Hepatocyte (in vitro differentiated cells): ENCODE measurements at regions not wholly inside any gene's neighbourhood (a gene's known extent, or its start where the extent isn't known, plus 50 kb on each side); places are given as distances from the start of the nearest gene placed in this dataset.

ENCODE experiments used
- CTCF ChIP-seq: fragments of 200-600 bp; sonication (generic); IDR thresholded peaks from 2 replicates; pipeline ENCODE4 v1.5.1; 2016; ENCODE audit warnings: antibody characterized with exemption, mild to moderate bottlenecking; ENCODE audit not compliant: poor library complexity
- EZH2 ChIP-seq: fragments of 200-600 bp; sonication (generic); IDR thresholded peaks from 2 replicates; pipeline ENCODE4 v1.6.1; 2016; ENCODE audit warnings: antibody characterized with exemption, mild to moderate bottlenecking, borderline replicate concordance

DNA sequence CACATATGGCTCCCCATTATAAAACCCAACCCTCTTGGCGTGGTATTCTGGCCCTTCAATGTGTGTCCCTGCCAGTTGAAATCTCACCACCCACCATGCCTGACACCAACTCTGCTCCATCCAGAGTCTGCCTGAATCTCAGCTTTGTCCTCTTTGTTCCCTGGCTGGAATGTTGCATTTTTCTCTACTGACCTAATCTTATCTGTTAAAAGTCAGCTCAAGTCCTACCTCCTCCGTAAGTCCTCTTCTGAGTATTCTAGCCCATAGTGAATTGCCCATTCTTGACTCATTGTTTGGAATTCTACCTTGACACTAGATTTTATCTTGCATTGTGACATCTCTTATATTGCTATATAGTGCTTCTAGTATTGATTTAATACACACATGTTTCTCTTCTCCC, 207.1 kb upstream of the VLDLR start:
- TF ChIP-seq CTCF = no peak
- no peak for TF ChIP-seq EZH2
